ENCODE measurements at regions not wholly inside any gene's neighbourhood (a gene's known extent, or its start where the extent isn't known, plus 50 kb on each side); places are given as distances from the start of the nearest gene placed in this dataset.

- Histone ChIP-seq H3K4me1 (peaks cover 0 to 8% (median 0%) of the 10 kb centered on the region in 4 donors), H3K9me3 (no peaks in the 10 kb centered on the region), H3K36me3 (peaks cover 3 to 26% (median 7%) of the 10 kb centered on the region in 4 donors), H3K27ac (no peak overlapping the region), H3K4me3 (no peak overlapping the region), H3K27me3 (no peaks in the 10 kb centered on the region)
- TF ChIP-seq, protein P1, sequence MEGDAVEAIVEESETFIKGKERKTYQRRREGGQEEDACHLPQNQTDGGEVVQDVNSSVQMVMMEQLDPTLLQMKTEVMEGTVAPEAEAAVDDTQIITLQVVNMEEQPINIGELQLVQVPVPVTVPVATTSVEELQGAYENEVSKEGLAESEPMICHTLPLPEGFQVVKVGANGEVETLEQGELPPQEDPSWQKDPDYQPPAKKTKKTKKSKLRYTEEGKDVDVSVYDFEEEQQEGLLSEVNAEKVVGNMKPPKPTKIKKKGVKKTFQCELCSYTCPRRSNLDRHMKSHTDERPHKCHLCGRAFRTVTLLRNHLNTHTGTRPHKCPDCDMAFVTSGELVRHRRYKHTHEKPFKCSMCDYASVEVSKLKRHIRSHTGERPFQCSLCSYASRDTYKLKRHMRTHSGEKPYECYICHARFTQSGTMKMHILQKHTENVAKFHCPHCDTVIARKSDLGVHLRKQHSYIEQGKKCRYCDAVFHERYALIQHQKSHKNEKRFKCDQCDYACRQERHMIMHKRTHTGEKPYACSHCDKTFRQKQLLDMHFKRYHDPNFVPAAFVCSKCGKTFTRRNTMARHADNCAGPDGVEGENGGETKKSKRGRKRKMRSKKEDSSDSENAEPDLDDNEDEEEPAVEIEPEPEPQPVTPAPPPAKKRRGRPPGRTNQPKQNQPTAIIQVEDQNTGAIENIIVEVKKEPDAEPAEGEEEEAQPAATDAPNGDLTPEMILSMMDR (IDR thresholded peaks at IDR 0.05), result no peak
- TF ChIP-seq EP300 (IDR thresholded peaks at IDR 0.05), result no peak
- no peak for TF ChIP-seq POLR2A (IDR thresholded peaks at IDR 0.05)
- no peak for TF ChIP-seq POLR2AphosphoS5 (IDR thresholded peaks at IDR 0.05)
- WGBS, 2 donors, result 72 to 76% methylated on average over 3 of the region's 3 CpGs
- DNase-seq (no peak), ATAC-seq (ENCODE audit: low FRiP score in 2 of 2) (no peak)
These were observed 412.7 kb downstream of the UTRN start for GRCh38 chr6:144697801-144698200.

DNA sequence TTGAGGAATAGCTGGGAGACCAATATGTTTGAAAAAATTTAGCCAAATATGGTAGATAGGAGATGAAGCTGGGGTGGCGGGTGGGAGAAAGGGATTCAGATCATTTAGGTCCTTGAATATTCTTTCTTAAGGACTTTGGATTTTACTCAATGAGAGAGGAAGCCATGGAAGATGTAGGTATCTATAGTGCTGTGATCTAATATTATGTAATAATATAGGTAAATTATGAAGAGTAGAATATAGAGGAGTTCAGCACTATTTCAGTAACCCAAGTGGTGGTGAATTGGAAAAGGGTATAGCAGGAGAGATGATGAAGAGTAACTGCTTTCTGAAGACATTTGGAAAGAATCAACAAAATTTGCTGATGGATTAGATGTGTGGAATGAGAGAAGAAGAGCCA is 417.6 kb downstream of the UTRN start:
- TF ChIP-seq, protein P1 (IDR thresholded peaks at IDR 0.05), result no peak
- TF ChIP-seq POLR2AphosphoS5 (IDR thresholded peaks at IDR 0.05) (no peak), EP300 (IDR thresholded peaks at IDR 0.05) (no peak), POLR2A (IDR thresholded peaks at IDR 0.05) (no peak)
- Histone ChIP-seq H3K36me3 (peaks cover 3 to 39% (median 7%) of the 10 kb centered on the region in 4 donors), H3K4me1 (no peaks in the 10 kb centered on the region), H3K27me3 (no peaks in the 10 kb centered on the region), H3K9me3 (no peaks in the 10 kb centered on the region), H3K27ac (no peak overlapping the region), H3K4me3 (no peak overlapping the region)
- 95 to 100% methylated on average over 1 of the region's 1 CpG for WGBS, 2 donors
- DNase-seq (no peak), ATAC-seq (ENCODE audit: low FRiP score in 2 of 2) (no peak)

DNA sequence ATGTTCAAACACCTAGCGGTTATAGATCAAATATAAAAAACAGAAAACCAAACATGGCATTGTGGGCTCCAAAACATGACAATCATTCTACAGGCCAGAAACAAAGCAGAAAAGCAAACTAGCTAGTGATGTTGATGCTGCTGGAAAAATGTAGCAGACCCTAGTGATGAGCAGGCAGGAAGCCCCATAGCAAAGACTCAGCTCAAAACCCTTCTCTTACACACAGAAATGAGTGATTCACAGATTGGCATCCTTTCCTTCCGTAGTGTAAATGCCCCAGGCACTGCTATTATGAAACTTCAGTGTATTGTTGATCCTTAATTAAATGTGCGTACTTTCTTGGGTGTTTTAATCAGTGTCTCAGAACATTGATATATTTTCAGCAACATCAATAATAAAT is 425.1 kb downstream of the UTRN start:
- Histone ChIP-seq H3K4me1 (no peaks in the 10 kb centered on the region), H3K36me3 (peaks cover 0 to 14% (median 0%) of the 10 kb centered on the region in 4 donors), H3K9me3 (no peaks in the 10 kb centered on the region), H3K27ac (no peak overlapping the region), H3K4me3 (no peak overlapping the region), H3K27me3 (no peaks in the 10 kb centered on the region)
- ATAC-seq (ENCODE audit: low FRiP score in 2 of 2) (no peak), DNase-seq (no peak)
- 95% methylated on average over 3 of the region's 3 CpGs for WGBS, 2 donors
- no peak for TF ChIP-seq EP300 (IDR thresholded peaks at IDR 0.05)
- TF ChIP-seq, protein P1 (IDR thresholded peaks at IDR 0.05), result no peak
- no peak for TF ChIP-seq POLR2A (IDR thresholded peaks at IDR 0.05)
- no peak for TF ChIP-seq POLR2AphosphoS5 (IDR thresholded peaks at IDR 0.05)

GRCh38 chr6:144711661-144712060 is 426.5 kb downstream of the UTRN start:
- no peak overlapping the region for H3K4me3 ChIP-seq
- ATAC-seq (ENCODE audit: low FRiP score in 2 of 2), result no peak

GRCh38 chr6:144712541-144712940 is 427.4 kb downstream of the UTRN start:
- no peaks in the 10 kb centered on the region for H3K9me3 ChIP-seq
- no peaks in the 10 kb centered on the region for H3K4me1 ChIP-seq
- TF ChIP-seq EP300 (IDR thresholded peaks at IDR 0.05) (no peak), POLR2A (IDR thresholded peaks at IDR 0.05) (no peak), POLR2AphosphoS5 (IDR thresholded peaks at IDR 0.05) (no peak)
- TF ChIP-seq, protein P1 (IDR thresholded peaks at IDR 0.05), result no peak
- ATAC-seq (ENCODE audit: low FRiP score in 2 of 2) (no peak), DNase-seq (no peak)
- WGBS, 2 donors, result 76 to 90% methylated on average over 1 of the region's 1 CpG
- no peak overlapping the region for H3K4me3 ChIP-seq
- H3K27me3 ChIP-seq, result no peaks in the 10 kb centered on the region
- H3K36me3 ChIP-seq, result peaks cover 0 to 5% (median 0%) of the 10 kb centered on the region in 4 donors
- no peak overlapping the region for H3K27ac ChIP-seq

More at GRCh38 chr6:144711661-144712060, 426.5 kb downstream of the UTRN start:
- Histone ChIP-seq H3K9me3 (no peaks in the 10 kb centered on the region), H3K4me1 (no peaks in the 10 kb centered on the region), H3K36me3 (peaks cover 0 to 7% (median 0%) of the 10 kb centered on the region in 4 donors), H3K27ac (no peak overlapping the region), H3K27me3 (no peaks in the 10 kb centered on the region)
- DNase-seq, result no peak
- TF ChIP-seq, protein P1 (IDR thresholded peaks at IDR 0.05), result no peak
- TF ChIP-seq POLR2A (IDR thresholded peaks at IDR 0.05), result no peak
- TF ChIP-seq POLR2AphosphoS5 (IDR thresholded peaks at IDR 0.05), result no peak
- no peak for TF ChIP-seq EP300 (IDR thresholded peaks at IDR 0.05)
- WGBS, 2 donors, result 98% methylated on average over 2 of the region's 2 CpGs

All from upper lobe of left lung (tissue), 6 donors.